ENCODE measurements at regions not wholly inside any gene's neighbourhood (a gene's known extent, or its start where the extent isn't known, plus 50 kb on each side); places are given as distances from the start of the nearest gene placed in this dataset.

DNA sequence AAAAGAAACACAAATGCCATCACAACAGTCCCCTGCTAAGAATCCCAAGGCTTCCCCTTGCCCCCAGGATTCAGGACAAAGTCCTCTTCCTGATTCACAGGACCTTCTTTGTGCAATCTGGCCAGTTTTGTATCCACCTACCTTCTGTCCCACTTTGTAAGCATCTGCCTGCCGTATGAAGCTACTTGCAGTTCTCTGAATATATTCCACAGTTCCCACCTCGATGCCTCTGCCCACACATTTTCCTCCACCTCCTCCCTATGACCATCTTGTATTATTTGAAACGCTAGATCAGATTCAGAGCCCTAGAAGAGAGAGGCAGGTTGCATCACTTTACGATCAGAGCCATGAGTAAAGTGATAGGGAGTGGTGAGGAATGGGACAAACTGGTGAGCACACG lies 159.2 kb upstream of the XYLT1 start:
- DNase-seq: no peak

DNA sequence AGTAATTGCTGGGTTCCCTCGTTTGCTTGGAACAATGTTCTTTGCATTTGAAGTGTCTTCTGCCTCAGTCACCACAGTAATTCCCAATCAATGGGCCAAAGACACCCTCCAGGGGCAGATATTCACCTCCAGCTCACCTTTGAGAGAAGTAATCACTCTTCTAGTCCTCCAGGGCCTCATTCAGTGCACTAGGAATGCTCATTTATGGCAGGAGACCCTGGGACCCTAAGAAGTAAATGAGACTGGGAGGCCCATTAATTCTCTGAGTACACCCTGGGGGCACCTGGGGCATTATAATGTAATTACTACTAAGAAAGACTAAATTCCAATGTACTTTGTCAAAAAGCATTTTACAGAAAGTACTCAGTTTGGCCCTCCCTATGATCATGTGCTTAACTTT lies 158.2 kb upstream of the XYLT1 start:
- DNase-seq: no peak

DNA sequence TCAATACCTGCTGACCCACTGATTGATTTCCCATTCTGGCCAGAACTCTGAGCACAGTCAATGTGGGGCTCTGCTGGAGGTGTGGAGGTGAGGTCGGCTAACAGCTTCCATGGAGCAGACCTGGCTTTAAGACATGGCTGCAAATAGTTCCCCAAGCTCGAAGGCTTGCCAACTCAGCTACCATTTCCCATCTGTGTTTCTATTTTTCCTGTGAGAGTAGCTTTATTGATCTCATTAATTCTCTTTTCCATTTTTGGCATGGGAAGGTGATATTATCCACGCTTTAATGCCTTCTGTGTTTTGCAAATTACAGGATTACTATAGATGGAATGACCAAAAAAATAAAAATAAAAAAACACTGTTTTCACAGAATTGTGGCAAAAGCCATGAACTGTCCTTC lies 151.6 kb upstream of the XYLT1 start:
- no peak for DNase-seq

GRCh38 chr16:17619261-17619660 lies 148.5 kb upstream of the XYLT1 start:
- no peak for DNase-seq

DNA sequence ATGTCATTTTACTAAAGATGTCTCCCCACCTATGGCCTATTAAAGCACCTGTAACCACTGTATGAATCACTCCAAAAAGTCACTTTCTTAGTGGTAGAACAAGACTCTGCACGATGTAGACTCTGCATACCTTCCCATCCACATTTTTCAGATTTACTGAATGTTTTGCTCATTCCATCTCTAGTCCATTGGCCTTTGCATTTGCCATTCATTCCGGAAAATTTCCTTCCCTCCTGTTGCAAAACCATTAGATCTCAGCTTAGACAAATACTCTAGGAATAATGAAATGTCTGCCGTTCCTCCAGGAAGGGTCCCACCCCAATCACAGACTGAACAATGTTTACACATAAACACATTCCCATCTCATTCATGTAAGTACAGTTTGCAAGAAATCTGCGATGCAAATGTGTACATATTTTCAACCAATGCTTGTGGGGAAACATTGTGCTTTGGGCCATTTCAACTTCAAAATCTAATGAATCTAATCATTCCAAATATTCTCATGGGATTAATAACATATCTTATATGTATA lies 146.3 kb upstream of the XYLT1 start:
- no peak for DNase-seq

- no peak for DNase-seq
Observed at GRCh38 chr16:17612336-17612735, 141.6 kb upstream of the XYLT1 start.

GRCh38 chr16:17607609-17608008 lies 136.8 kb upstream of the XYLT1 start:
- DNase-seq: no peak

- DNase-seq: no peak
Observed at GRCh38 chr16:17607075-17607509, 136.3 kb upstream of the XYLT1 start.

GRCh38 chr16:17606460-17606859 lies 135.7 kb upstream of the XYLT1 start:
- DNase-seq: no peak

- no peak for DNase-seq
Observed at GRCh38 chr16:17605784-17606183, 135.0 kb upstream of the XYLT1 start.

DNA sequence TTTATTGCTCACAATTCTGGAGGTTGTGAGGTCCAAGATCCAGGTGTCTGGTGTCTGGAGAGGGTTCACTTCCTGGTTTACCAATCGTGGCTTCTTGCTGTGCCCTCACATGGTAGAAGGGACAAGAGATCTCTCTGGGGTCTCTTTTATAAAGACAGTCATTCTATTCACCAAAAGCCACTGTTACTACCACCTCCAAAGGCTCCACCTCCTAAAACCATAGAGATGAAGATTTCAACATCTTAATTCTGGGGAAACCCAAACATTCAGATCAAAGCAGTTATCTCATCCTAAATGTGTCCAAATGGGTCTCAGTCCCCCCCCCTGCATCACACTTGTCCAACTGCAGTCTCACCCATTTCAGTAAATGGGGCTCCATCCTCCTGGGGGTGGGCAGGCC lies 132.9 kb upstream of the XYLT1 start:
- no peak for DNase-seq

GRCh38 chr16:17602678-17603077 lies 131.9 kb upstream of the XYLT1 start:
- no peak for DNase-seq

- no peak for DNase-seq
Observed at GRCh38 chr16:17598968-17599367, 128.2 kb upstream of the XYLT1 start.

- DNase-seq: peak; percentile 26
Observed at GRCh38 chr16:17591655-17592405, 121.1 kb upstream of the XYLT1 start.

DNA sequence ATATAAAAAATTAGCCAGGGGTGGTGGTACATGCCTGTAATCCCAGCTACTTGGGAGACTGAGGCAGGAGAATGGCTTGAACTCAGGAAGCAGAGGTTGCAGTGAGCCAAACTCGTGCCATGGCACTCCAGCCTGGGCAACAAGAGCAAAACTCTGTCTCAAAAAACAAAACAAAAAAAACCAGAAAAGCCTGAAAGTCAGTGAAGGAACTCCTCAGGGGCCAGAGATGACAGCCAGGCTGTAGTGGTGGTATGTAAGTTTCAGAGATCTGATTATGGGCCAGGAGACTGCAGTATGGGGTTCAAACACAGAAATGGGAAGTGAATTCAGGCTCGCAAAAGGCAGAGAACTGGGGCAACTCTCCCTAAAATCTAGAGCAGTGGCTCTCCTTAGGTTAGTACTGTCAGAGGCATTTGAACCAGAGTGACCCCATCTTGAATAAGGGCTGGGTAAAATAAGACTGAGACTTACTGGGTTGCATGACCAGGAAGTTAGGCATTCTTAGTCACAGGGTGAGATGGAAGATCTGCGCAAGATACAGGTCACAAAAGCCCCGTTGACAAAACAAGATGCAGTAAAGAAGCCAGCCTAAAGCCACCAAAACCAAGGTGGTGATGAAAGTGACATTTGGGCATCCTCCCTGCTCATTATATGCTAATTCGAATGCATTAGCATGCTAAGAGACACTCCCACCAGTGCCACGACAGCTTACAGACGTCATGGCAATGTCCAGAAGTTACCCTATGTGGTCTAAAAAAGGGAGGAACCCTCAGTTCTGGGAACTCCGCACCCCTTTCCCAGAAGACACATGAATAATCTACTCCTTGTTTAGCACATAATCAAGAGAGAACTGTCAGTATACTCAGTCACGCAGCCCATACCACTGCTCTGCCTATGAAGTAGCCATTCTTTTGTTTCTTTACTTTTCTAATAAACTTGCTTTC lies 120.2 kb upstream of the XYLT1 start:
- DNase-seq: peak; percentile 69

- no peak for DNase-seq
Observed at GRCh38 chr16:17589898-17590297, 119.1 kb upstream of the XYLT1 start.

GRCh38 chr16:17585449-17586074 lies 114.8 kb upstream of the XYLT1 start:
- no peak for DNase-seq

DNA sequence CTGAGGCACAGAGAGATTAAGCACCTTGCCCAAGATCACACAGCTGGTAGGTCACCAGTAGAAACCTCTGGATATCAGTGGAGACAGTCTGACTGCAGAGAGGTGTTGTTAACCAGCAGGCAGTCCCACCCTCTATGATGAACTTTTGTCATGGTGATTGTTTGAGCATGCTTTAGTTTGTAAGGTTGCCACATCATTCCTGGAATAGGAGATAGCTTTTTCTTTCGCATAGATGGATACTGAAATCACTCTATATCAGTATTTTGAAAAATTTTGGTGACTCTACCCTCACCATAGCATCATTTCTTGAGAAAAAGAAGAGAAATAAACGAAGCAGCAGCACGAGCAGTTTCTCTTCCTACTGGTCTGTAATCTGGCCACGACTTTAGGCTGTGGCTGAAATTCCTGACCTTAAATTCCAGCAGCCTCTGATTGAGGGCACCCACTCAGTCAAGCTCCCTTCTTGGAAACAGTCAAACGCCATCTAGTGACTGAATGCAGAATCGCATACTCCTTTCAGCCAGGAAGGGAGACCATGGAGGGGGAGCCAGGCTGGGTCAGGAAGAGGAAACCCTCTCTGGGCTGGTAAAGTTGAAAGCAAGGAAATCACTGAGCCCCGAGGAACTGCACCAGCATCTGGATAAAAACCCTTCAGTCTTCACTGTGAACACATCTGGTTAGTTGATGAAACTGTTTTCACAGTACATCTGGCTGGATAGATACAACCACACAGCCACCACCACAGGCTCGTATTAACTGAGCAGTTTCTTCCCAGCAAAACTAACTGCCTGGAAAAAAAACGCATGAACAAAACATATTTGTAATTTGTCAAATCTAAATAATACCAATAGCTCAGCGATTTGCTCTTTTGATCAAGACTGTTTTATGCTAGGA lies 108.5 kb upstream of the XYLT1 start:
- peak; percentile 45 for DNase-seq

GRCh38 chr16:17574256-17574655 lies 103.5 kb upstream of the XYLT1 start:
- DNase-seq: no peak

GRCh38 chr16:17572145-17572544 lies 101.4 kb upstream of the XYLT1 start:
- DNase-seq: no peak

DNA sequence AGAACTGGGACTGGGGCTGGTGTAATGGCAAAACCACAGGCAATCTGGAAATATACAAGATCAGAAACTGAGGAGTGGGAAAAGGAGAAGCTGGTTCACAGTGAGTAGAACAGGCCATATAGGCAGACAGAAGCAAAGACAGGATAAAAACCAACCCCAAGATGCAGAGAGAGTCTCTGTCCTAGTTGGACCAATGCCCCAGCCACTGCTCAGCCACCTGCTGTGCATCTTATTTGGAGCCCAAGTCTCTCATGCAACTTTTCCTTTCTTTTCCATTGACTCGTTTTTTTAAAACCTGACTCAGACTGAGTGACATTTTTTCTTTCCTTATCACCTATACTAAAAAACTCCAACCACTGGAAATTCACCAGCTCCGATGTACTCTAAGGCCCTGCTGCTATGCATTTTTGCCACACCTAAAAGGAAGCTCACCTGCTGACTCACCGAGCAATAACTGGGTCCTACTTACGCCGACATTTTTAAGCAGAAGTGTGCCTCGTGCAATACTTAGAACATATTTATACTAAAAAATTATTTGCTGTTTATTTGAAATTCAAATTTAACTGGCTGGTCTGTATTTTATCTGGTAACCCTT lies 100.8 kb upstream of the XYLT1 start:
- no peak for DNase-seq

DNA sequence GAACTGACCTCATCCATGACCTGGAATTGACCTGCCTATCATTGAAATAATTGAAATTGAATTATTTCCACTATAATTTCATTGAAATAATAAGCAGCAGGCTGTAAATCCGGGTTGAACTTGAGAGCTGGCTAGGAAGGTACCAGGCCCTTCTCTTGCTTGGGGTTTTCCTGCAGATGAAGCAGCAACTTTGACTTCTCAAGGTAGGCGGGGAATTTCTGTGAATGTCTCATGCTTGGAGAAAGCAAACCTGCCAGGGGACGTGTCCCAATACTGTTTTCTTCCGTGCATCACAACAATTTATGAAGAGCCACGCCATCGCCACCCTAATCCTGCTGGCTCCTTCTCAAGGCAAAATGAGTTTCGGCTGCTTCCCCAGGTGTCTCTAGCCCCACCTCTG lies 97.5 kb upstream of the XYLT1 start:
- DNase-seq: no peak

Measured in activated naive CD4-positive, alpha-beta T cell treated with Interleukin-2 at 50 U/mL for 16 hours (primary cell).